ENCODE measurements at regions not wholly inside any gene's neighbourhood (a gene's known extent, or its start where the extent isn't known, plus 50 kb on each side); places are given as distances from the start of the nearest gene placed in this dataset.

- TF ChIP-seq POLR2A (IDR thresholded peaks at IDR 0.05) (no peak), CTCF (IDR thresholded peaks at IDR 0.05) (peak; percentile 20 to 31 (median 26))
Measured at GRCh38 chr12:116406529-116406928, 129.0 kb upstream of the MED13L start.

Data from right lobe of liver (tissue), 4 donors.